AG09309 (cell line): ENCODE measurements at regions not wholly inside any gene's neighbourhood (a gene's known extent, or its start where the extent isn't known, plus 50 kb on each side); places are given as distances from the start of the nearest gene placed in this dataset.

ENCODE experiments used
- DNase-seq: peaks from one replicate; pipeline ENCODE4 v3.0.0-alpha.2; 2010; ENCODE audit warnings: low read depth
- H3K4me3 ChIP-seq: 2 replicates; pipeline ENCODE4 v1.5.1; 2011; ENCODE audit warnings: mild to moderate bottlenecking, low read depth, low read length, moderate library complexity; ENCODE audit not compliant: control insufficient read depth
- CTCF ChIP-seq: IDR thresholded peaks from 2 replicates; pipeline ENCODE4 v1.5.1; 2011; ENCODE audit warnings: mild to moderate bottlenecking, low read depth, low read length, inconsistent platforms; ENCODE audit not compliant: insufficient read depth, control insufficient read depth; ENCODE audit errors: missing control alignments

GRCh38 chr5:61887271-61887670 lies 418.7 kb upstream of the KIF2A start:
- no peak for TF ChIP-seq CTCF

GRCh38 chr5:61894046-61894445 lies 412.0 kb upstream of the KIF2A start:
- H3K4me3 ChIP-seq: no peak overlapping the region
- TF ChIP-seq CTCF: no peak
- no peak for DNase-seq

More at GRCh38 chr5:61887271-61887670, 418.7 kb upstream of the KIF2A start:
- DNase-seq: no peak
- H3K4me3 ChIP-seq: no peak overlapping the region

GRCh38 chr5:61896811-61897210 lies 409.2 kb upstream of the KIF2A start:
- DNase-seq: no peak
- no peak for TF ChIP-seq CTCF
- H3K4me3 ChIP-seq: no peak overlapping the region

GRCh38 chr5:61897251-61897650 lies 408.8 kb upstream of the KIF2A start:
- DNase-seq: no peak
- TF ChIP-seq CTCF: no peak
- H3K4me3 ChIP-seq: no peak overlapping the region

GRCh38 chr5:61901997-61902396 lies 404.0 kb upstream of the KIF2A start:
- TF ChIP-seq CTCF: no peak
- DNase-seq: no peak
- H3K4me3 ChIP-seq: no peak overlapping the region

GRCh38 chr5:61904730-61905129 lies 401.3 kb upstream of the KIF2A start:
- TF ChIP-seq CTCF: no peak
- no peak overlapping the region for H3K4me3 ChIP-seq
- no peak for DNase-seq

GRCh38 chr5:61905613-61906012 lies 400.4 kb upstream of the KIF2A start:
- TF ChIP-seq CTCF: no peak
- no peak overlapping the region for H3K4me3 ChIP-seq
- no peak for DNase-seq
